Right atrium auricular region (tissue), 2 donors: ENCODE measurements at regions not wholly inside any gene's neighbourhood (a gene's known extent, or its start where the extent isn't known, plus 50 kb on each side); places are given as distances from the start of the nearest gene placed in this dataset.

Experiments used
- DNase-seq: peaks from one replicate; pipeline ENCODE4 v3.0.0-alpha.2; 2019; ENCODE audit warnings: low spot score
- H3K27ac ChIP-seq, 2 donors: fragments of 200-600 bp; sonication (generic); 1 replicate in 1 of 2; 2 replicates in 1 of 2; pipeline ENCODE4 v1.5.1; 2016 to 2019
- H3K27me3 ChIP-seq, 2 donors: fragments of 200-600 bp; sonication (generic); one replicate each; pipeline versions ENCODE4 v1.5.1 to v1.6.0; 2017 to 2019
- H3K36me3 ChIP-seq: fragments of 200-600 bp; sonication (generic); one replicate; pipeline ENCODE4 v1.5.1; 2016
- H3K4me1 ChIP-seq, 2 donors: fragments of 200-600 bp; sonication (generic); one replicate each; pipeline versions ENCODE4 v1.5.1 to v1.6.0; 2017 to 2019
- H3K4me3 ChIP-seq, 2 donors: fragments of 200-600 bp; sonication (generic); 1 replicate in 1 of 2; 2 replicates in 1 of 2; pipeline ENCODE4 v1.5.1; 2017 to 2019; ENCODE audit warnings: mild to moderate bottlenecking in 1 of 2, moderate library complexity in 1 of 2
- H3K9me3 ChIP-seq, 2 donors: fragments of 200-600 bp; sonication (generic); one replicate each; pipeline ENCODE4 v1.5.1; 2019
- TF ChIP-seq, protein P1 (sequence below), 2 donors: fragments of 200-600 bp; sonication (generic); IDR thresholded peaks; one replicate each; pipeline ENCODE4 v1.5.1; 2019; ENCODE audit warnings: antibody characterized with exemption in 2 of 2

DNA sequence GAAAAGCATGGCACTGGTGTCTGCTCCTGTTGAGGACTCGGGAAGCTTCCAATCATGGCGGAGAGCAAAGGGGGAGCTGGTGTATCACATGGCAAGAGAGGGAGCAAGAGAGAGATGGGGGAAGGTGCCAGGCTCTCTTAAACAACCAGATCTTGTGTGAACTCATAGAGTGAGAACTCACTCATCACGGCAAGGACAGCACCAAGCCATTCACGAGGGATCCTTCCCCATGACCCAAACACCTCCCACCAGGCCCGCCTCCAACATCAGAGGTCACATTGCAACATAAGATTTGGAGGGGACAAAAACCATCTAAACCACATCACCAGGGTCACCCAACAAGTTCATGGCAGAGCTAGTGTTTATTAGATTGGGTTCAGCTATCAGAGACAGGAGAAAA, 218.7 kb upstream of the BCOR start:
- Histone ChIP-seq H3K27ac (no peak overlapping the region), H3K4me3 (no peak overlapping the region), H3K36me3 (no peaks in the 10 kb centered on the region), H3K27me3 (no peaks in the 10 kb centered on the region), H3K4me1 (no peaks in the 10 kb centered on the region), H3K9me3 (peaks cover 0 to 44% of the 10 kb centered on the region in 2 donors)
- DNase-seq: no peak
- TF ChIP-seq, protein P1, sequence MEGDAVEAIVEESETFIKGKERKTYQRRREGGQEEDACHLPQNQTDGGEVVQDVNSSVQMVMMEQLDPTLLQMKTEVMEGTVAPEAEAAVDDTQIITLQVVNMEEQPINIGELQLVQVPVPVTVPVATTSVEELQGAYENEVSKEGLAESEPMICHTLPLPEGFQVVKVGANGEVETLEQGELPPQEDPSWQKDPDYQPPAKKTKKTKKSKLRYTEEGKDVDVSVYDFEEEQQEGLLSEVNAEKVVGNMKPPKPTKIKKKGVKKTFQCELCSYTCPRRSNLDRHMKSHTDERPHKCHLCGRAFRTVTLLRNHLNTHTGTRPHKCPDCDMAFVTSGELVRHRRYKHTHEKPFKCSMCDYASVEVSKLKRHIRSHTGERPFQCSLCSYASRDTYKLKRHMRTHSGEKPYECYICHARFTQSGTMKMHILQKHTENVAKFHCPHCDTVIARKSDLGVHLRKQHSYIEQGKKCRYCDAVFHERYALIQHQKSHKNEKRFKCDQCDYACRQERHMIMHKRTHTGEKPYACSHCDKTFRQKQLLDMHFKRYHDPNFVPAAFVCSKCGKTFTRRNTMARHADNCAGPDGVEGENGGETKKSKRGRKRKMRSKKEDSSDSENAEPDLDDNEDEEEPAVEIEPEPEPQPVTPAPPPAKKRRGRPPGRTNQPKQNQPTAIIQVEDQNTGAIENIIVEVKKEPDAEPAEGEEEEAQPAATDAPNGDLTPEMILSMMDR (IDR thresholded peaks at IDR 0.05): no peak

DNA sequence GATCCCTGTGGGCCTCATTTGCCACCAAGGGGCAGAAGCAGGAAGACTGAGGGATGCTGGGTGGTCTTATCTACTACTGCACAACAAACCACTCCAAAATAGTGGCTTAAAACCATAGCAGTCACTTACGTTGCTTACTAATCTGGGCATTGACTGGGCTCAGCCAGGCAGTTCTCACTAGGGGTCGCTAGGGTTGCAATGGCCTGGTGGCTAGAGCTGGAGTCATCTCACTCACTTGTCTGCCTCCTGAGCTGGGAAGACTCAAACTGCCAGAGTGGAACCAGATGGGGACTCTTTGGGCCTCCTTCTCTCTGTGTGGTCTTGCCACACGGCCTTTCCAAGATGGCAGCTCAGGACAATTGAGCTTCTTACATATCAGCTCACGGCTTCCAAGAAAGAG, 216.3 kb upstream of the BCOR start:
- Histone ChIP-seq H3K27me3 (no peaks in the 10 kb centered on the region), H3K4me1 (no peaks in the 10 kb centered on the region), H3K27ac (no peak overlapping the region), H3K9me3 (peaks cover 0 to 24% of the 10 kb centered on the region in 2 donors), H3K36me3 (no peaks in the 10 kb centered on the region), H3K4me3 (no peak overlapping the region)
- no peak for DNase-seq
- TF ChIP-seq, protein P1 (IDR thresholded peaks at IDR 0.05): no peak

DNA sequence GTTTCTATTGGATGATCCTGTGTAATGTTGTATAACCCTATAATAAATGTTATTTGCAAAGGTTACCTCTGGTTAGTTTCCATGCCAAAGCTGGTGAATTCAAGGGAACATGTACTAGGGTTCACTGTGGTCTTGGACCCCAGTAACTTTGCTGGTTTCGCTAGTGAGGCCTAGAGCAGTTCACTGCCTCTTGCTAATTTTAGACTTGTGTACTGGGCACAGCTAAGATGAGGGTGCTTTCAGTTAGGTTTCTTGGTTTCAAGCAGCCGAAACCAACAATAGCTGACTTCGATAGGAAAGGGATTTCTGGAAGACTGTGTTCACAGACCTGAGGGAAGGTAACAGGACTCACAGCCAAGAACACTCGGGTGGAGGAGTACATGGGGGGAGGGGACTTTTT, 215.5 kb upstream of the BCOR start:
- no peaks in the 10 kb centered on the region for H3K4me1 ChIP-seq
- no peaks in the 10 kb centered on the region for H3K36me3 ChIP-seq
- no peaks in the 10 kb centered on the region for H3K27me3 ChIP-seq
- no peak overlapping the region for H3K4me3 ChIP-seq
- TF ChIP-seq, protein P1 (IDR thresholded peaks at IDR 0.05): no peak
- no peak for DNase-seq
- no peak overlapping the region for H3K27ac ChIP-seq
- peaks cover 0 to 20% of the 10 kb centered on the region in 2 donors for H3K9me3 ChIP-seq

DNA sequence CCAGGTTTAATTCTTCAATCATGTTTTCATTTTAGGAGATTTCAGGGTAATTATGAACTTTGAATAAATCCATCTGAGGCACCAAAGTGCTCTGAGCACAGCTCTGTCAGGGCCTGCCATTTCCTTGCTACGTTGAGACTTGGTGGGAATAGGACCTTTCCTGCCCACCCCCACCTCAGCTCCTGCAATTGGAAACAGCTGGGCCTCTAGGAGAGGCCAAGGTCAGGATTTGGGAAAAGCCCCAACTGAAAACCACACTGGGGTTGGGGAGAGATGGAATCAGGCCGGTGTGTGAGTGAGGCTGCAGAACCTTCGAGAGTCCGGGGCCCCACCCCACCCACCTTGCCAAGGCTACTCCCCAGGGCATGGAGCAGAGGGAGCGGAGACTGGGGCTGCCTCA, 212.7 kb upstream of the BCOR start:
- Histone ChIP-seq H3K27ac (no peak overlapping the region), H3K9me3 (peaks cover 0 to 9% of the 10 kb centered on the region in 2 donors), H3K36me3 (no peaks in the 10 kb centered on the region), H3K4me1 (no peaks in the 10 kb centered on the region), H3K27me3 (no peaks in the 10 kb centered on the region), H3K4me3 (no peak overlapping the region)
- DNase-seq: no peak
- TF ChIP-seq, protein P1 (IDR thresholded peaks at IDR 0.05): no peak

DNA sequence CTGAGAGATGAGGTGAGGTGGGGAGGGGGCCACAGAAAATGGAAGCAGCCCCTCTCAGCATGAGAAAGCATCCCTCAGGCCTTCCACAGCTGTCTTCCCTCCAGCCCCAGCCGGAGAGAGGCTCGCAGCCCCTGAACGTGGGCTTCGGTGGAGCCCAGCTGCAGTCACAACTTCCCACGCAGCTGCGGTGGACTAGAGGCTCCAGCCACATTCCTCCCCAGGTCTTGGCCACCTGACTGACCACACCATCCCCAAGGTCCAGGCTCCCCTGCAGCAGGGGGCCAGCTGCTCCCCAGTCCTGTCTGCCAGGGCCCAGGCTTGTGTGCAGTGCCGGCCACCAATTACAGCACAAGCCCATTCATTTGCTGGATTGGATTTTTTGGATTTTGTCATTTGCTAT, 212.3 kb upstream of the BCOR start:
- no peak for DNase-seq
- Histone ChIP-seq H3K36me3 (no peaks in the 10 kb centered on the region), H3K9me3 (peaks cover 0 to 9% of the 10 kb centered on the region in 2 donors), H3K27ac (no peak overlapping the region), H3K4me3 (no peak overlapping the region), H3K4me1 (no peaks in the 10 kb centered on the region), H3K27me3 (no peaks in the 10 kb centered on the region)
- TF ChIP-seq, protein P1 (IDR thresholded peaks at IDR 0.05): no peak

DNA sequence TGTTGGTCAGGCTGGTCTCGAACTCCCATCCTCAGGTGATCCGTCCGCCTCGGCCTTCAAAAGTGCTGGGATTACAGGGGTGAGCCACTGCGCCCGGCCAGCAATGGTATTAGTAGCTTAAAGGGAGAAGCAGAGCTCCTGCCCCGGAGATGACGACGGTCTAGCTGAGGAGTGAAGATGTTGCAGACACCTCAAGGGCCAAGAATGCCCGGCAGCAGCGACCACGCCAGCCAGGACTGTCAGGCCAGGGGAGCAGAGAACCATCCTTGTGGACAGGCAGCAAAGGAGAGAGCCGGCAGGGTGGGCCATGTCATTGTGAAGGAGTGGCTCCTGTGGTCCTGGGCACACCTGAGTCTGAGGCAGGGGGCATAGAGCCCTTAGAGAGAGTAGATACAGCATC, 210.1 kb upstream of the BCOR start:
- Histone ChIP-seq H3K27ac (no peak overlapping the region), H3K4me3 (no peak overlapping the region), H3K9me3 (peaks cover 0 to 9% of the 10 kb centered on the region in 2 donors), H3K36me3 (no peaks in the 10 kb centered on the region), H3K27me3 (no peaks in the 10 kb centered on the region), H3K4me1 (no peaks in the 10 kb centered on the region)
- no peak for DNase-seq
- TF ChIP-seq, protein P1 (IDR thresholded peaks at IDR 0.05): no peak
